ENCODE measurements at regions not wholly inside any gene's neighbourhood (a gene's known extent, or its start where the extent isn't known, plus 50 kb on each side); places are given as distances from the start of the nearest gene placed in this dataset.

GRCh38 chr2:104286841-104287240 lies 567.1 kb upstream of the POU3F3 start:
- TF ChIP-seq CTCF (IDR thresholded peaks at IDR 0.05) (no peak), POLR2A (IDR thresholded peaks at IDR 0.05) (no peak)
